Activated CD8-positive, alpha-beta T cell treated with anti-CD3 and anti-CD28 coated beads for 36 hours (primary cell): ENCODE measurements at regions not wholly inside any gene's neighbourhood (a gene's known extent, or its start where the extent isn't known, plus 50 kb on each side); places are given as distances from the start of the nearest gene placed in this dataset.

Experiments used
- ATAC-seq: fragments of 200-7000 bp; cut with Tn5 transposase; one replicate; pipeline ENCODE4 v1.10.0; 2021; ENCODE audit warnings: mild to moderate bottlenecking, moderate library complexity
- CTCF ChIA-PET: fragments of 350-600 bp; sonication (Branson Sonifier 250); formaldehyde crosslinking; loops from one replicate; lab custom pipeline; 2021; ENCODE audit warnings: antibody characterized with exemption; lab: Charles Lee
- POLR2A ChIA-PET: fragments of 350-600 bp; sonication (Branson Sonifier 250); formaldehyde crosslinking; loops from one replicate; lab custom pipeline; 2021; ENCODE audit warnings: antibody characterized with exemption; lab: Charles Lee
- DNase-seq: peaks from one replicate; pipeline ENCODE4 v3.0.0-alpha.2; 2020
- H3K27ac Mint-ChIP-seq: one replicate; pipeline ENCODE4 v1.8.0; 2021; ENCODE audit warnings: mild to moderate bottlenecking, mixed read lengths
- H3K27me3 Mint-ChIP-seq: one replicate; pipeline ENCODE4 v1.8.0; 2021; ENCODE audit warnings: mixed read lengths
- H3K36me3 Mint-ChIP-seq: one replicate; pipeline ENCODE4 v1.8.0; 2021; ENCODE audit warnings: low read depth, mixed read lengths
- H3K4me1 Mint-ChIP-seq: one replicate; pipeline ENCODE4 v1.8.0; 2021; ENCODE audit warnings: low read depth, mixed read lengths
- H3K4me3 Mint-ChIP-seq: one replicate; pipeline ENCODE4 v1.8.0; 2021; ENCODE audit warnings: mild to moderate bottlenecking, moderate library complexity, mixed read lengths
- H3K9me3 Mint-ChIP-seq: one replicate; pipeline ENCODE4 v1.8.0; 2021; ENCODE audit warnings: mixed read lengths
- intact Hi-C: fragments of 100-400 bp; cut with micrococcal nuclease; formaldehyde crosslinking; loops from one replicate; pipeline ENCODE4 v1.10.0; 2022
- TF ChIP-seq, protein P1 (sequence below): fragments of 200-600 bp; IDR thresholded peaks from one replicate; pipeline ENCODE4 v1.8.0; 2022; ENCODE audit warnings: antibody characterized with exemption, mild to moderate bottlenecking

DNA sequence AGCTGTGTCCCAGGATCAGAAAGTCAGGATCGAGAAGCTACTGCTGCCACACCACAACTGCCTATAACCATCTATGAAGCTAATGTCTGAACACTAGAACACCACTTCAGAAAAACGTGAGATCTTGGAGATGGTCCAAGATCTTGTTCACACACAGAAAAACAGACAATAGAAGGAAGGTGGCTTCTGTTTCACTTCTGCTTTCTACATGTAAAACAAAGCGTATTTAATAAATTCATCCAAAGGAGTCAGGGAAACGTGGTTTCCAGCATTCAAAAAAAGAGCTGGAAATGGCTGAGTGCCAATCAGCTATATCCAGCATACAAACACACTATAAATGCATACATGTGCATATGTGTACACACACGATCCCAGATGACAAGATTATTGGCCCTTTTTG is 70.2 kb upstream of the CCDC71L start:
- intact Hi-C loops: no loop called here
- Mint-ChIP-seq H3K36me3 (no peaks in the 10 kb centered on the region), H3K4me3 (no peak overlapping the region), H3K9me3 (peaks cover 3% of the 10 kb centered on the region), H3K27me3 (no peaks in the 10 kb centered on the region), H3K27ac (no peak overlapping the region), H3K4me1 (peaks cover 34% of the 10 kb centered on the region)
- POLR2A ChIA-PET: interaction anchor here (0.8 to 1.6 kb wide), 2 partner anchors 11 to 13 kb away, joined by 3 to 5 read pairs; no protein-coding TSS in a partner anchor
- CTCF ChIA-PET: interaction anchor here (1.2 to 3.1 kb wide), 3 partner anchors 27 to 89 kb away, joined by 4 to 32 read pairs (median 5); partner anchors contain the start of gene CCDC71L
- ATAC-seq: no peak
- TF ChIP-seq, protein P1, sequence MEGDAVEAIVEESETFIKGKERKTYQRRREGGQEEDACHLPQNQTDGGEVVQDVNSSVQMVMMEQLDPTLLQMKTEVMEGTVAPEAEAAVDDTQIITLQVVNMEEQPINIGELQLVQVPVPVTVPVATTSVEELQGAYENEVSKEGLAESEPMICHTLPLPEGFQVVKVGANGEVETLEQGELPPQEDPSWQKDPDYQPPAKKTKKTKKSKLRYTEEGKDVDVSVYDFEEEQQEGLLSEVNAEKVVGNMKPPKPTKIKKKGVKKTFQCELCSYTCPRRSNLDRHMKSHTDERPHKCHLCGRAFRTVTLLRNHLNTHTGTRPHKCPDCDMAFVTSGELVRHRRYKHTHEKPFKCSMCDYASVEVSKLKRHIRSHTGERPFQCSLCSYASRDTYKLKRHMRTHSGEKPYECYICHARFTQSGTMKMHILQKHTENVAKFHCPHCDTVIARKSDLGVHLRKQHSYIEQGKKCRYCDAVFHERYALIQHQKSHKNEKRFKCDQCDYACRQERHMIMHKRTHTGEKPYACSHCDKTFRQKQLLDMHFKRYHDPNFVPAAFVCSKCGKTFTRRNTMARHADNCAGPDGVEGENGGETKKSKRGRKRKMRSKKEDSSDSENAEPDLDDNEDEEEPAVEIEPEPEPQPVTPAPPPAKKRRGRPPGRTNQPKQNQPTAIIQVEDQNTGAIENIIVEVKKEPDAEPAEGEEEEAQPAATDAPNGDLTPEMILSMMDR: no peak
- no peak for DNase-seq

DNA sequence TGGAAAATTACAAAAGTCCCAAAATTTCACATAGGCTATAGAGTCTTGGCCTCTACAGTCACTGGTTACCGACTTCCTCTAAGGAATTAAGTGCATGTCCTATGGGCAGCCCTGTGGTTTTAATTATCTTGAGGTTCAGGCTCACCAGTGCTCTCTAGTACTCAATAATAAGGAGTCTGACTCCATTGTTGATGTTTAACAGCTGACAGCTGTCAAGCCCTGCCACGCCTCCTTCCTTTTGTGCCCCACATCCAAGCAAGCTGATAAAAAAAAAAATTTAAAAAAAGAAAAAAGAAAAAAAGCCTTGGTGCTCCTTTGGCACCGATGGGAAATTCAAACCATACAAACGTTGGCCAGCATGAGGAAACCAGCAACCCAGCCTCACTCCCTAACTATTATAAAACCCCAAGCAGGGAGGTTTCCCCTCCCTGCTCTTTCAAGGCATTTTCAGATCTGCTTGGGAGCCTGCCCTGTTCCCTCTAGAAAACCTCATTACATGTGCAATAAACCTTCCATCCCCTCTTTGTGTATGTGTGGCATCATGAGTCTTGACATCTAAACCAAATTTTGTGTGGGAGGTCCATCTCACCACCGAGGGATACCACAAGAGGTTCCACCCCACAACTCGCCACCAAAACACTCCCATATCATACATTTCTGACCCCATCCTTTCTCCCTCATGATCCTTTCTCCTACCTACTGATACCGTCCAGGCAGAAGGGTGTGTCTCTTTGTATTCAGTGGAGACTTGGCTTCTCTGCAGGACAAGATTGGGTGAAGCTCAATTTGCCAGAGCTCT is 70.9 kb upstream of the CCDC71L start:
- ATAC-seq: peak; percentile 25
- Mint-ChIP-seq H3K36me3 (no peaks in the 10 kb centered on the region), H3K9me3 (peaks cover 4% of the 10 kb centered on the region), H3K4me1 (peaks cover 41% of the 10 kb centered on the region), H3K4me3 (no peak overlapping the region), H3K27ac (peak overlapping the region; percentile 68), H3K27me3 (no peaks in the 10 kb centered on the region)
- POLR2A ChIA-PET: interaction anchor here (0.6 to 1.6 kb wide), 4 partner anchors 12 to 309 kb away, joined by 3 to 5 read pairs (median 4); no protein-coding TSS in a partner anchor
- CTCF ChIA-PET: interaction anchor here (1.2 to 3.1 kb wide), 4 partner anchors 28 to 89 kb away, joined by 3 to 32 read pairs (median 4); partner anchors contain the start of gene CCDC71L
- DNase-seq: peak; percentile 49
- intact Hi-C loops: no loop called here
- TF ChIP-seq, protein P1: no peak

DNA sequence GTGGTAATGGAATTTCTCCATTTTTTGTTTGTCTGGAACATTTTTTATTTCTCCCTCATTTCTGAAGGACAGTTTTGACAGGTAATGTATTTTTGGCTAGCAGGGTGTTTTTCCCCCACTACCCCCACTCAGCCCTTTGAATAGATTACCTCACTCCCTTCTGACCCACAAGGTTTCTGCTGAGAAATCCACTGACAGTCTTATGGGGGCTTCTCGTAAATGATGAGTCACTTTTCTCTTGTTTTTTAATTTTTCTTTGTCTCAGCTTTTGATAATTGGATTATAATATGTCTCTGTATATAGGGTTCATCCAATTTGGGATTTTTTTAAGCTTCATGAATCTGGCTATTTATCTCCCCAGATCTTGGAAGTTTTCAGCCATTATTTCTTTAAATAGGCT is 74.7 kb upstream of the CCDC71L start:
- Mint-ChIP-seq H3K36me3 (no peaks in the 10 kb centered on the region), H3K27me3 (no peaks in the 10 kb centered on the region), H3K9me3 (peaks cover 4% of the 10 kb centered on the region), H3K4me3 (no peak overlapping the region), H3K27ac (peak overlapping the region; percentile 63), H3K4me1 (peaks cover 36% of the 10 kb centered on the region)
- ChIA-PET POLR2A (interaction anchor here (1.3 to 2.1 kb wide), 2 partner anchors 18 to 76 kb away, joined by 4 to 13 read pairs; partner anchors contain the start of gene CCDC71L), CTCF (interaction anchor here (0.8 to 3.2 kb wide), 30 partner anchors 15 to 558 kb away, joined by 3 to 138 read pairs (median 7); partner anchors contain the start of gene CCDC71L)
- DNase-seq (no peak), ATAC-seq (no peak)
- TF ChIP-seq, protein P1: no peak
- intact Hi-C loops: loop anchor here (1.0 to 5.0 kb wide), 3 partner anchors 74 to 558 kb away; partner anchors contain the start of gene CCDC71L

DNA sequence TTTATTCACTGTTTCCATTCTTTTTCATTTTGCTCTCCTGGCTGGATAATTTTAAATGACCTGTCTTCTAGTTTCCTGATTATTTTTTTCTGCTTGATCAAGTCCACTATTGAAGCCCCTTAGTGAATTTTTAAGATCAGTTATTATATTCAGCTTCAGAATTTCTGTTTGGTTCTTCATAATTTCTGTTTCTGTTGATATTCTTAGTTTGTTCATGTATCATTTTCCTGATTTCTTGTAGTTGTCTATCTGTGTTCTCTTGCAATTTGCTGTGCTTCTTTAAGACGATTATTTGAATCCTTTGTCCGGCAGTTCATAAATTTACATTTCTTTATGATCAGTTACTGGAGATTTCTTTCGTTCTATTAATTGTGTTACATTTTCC is 75.2 kb upstream of the CCDC71L start:
- Mint-ChIP-seq H3K4me1 (peaks cover 33% of the 10 kb centered on the region), H3K27ac (peak overlapping the region; percentile 63), H3K4me3 (no peak overlapping the region), H3K27me3 (no peaks in the 10 kb centered on the region), H3K9me3 (peaks cover 4% of the 10 kb centered on the region), H3K36me3 (no peaks in the 10 kb centered on the region)
- intact Hi-C loops: loop anchor here (1.0 to 5.0 kb wide), 3 partner anchors 75 to 559 kb away; partner anchors contain the start of gene CCDC71L
- ChIA-PET POLR2A (interaction anchor here (0.6 to 2.1 kb wide), 3 partner anchors 18 to 212 kb away, joined by 3 to 13 read pairs (median 4); partner anchors contain the start of gene CCDC71L), CTCF (interaction anchor here (0.6 to 3.2 kb wide), 41 partner anchors 8 to 565 kb away, joined by 3 to 138 read pairs (median 5); partner anchors contain the start of gene CCDC71L)
- TF ChIP-seq, protein P1: no peak
- no peak for ATAC-seq
- DNase-seq: no peak
